HAP-1 (cell line): ENCODE measurements at regions not wholly inside any gene's neighbourhood (a gene's known extent, or its start where the extent isn't known, plus 50 kb on each side); places are given as distances from the start of the nearest gene placed in this dataset.
"Not testable (repeated sequence)": the region's sequence is repeated elsewhere in the genome, so short reads cannot be mapped to it uniquely, and the experiment has no call there.

Source experiments
- DNase-seq, 2 experiments: peaks; one replicate each; pipeline ENCODE4 v3.0.0-alpha.2; 2016 to 2020; ENCODE audit warnings: low spot score in 2 of 2
- H3K27me3 ChIP-seq: fragments of 250-450 bp; sonication (Bioruptor Pico); 2 replicates; pipeline ENCODE4 v1.5.1; 2020; ENCODE audit warnings: low read depth, mild to moderate bottlenecking, moderate library complexity
- H3K36me3 ChIP-seq: fragments of 250-450 bp; sonication (Bioruptor Pico); replicated peaks from 2 replicates; pipeline ENCODE4 v1.5.1; 2020; ENCODE audit warnings: mild to moderate bottlenecking
- H3K4me1 ChIP-seq: fragments of 250-450 bp; sonication (Bioruptor Pico); 2 replicates; pipeline ENCODE4 v1.5.1; 2020; ENCODE audit warnings: mild to moderate bottlenecking
- H3K4me3 ChIP-seq: fragments of 250-450 bp; sonication (Bioruptor Pico); 2 replicates; pipeline ENCODE4 v1.5.1; 2020; ENCODE audit warnings: mild to moderate bottlenecking, moderate library complexity
- H3K9me3 ChIP-seq: fragments of 250-450 bp; sonication (Bioruptor Pico); 2 replicates; pipeline ENCODE4 v1.5.1; 2020; ENCODE audit warnings: mild to moderate bottlenecking, moderate library complexity
- in situ Hi-C: fragments of 300-500 bp; cut with MboI; formaldehyde crosslinking; loops from 3 replicates; pipeline ENCODE4 v1.14.3; 2020; ENCODE audit warnings: low sequenced_read_pairs, inconsistent platforms, mixed read lengths

GRCh38 chr1:87398641-87399040 is 70.0 kb downstream of the LMO4 start:
- in situ Hi-C loops = no loop called here
- Histone ChIP-seq H3K27me3 (peaks cover 2% of the 10 kb centered on the region; the same call in 1 of the 2 replicates), H3K4me3 (no peak overlapping the region), H3K9me3 (no peaks in the 10 kb centered on the region), H3K36me3 (no peaks in the 10 kb centered on the region), H3K4me1 (peaks cover 2% of the 10 kb centered on the region)
- no peak for DNase-seq

GRCh38 chr1:87399264-87399663 is 70.6 kb downstream of the LMO4 start:
- H3K9me3 ChIP-seq = no peaks in the 10 kb centered on the region
- in situ Hi-C loops = no loop called here
- H3K27me3 ChIP-seq = peaks cover 2% of the 10 kb centered on the region; the same call in 1 of the 2 replicates
- DNase-seq = no peak
- no peaks in the 10 kb centered on the region for H3K36me3 ChIP-seq
- H3K4me3 ChIP-seq = no peak overlapping the region
- H3K4me1 ChIP-seq = no peaks in the 10 kb centered on the region

GRCh38 chr1:87399701-87400100 is 71.0 kb downstream of the LMO4 start:
- Histone ChIP-seq H3K4me3 (no peak overlapping the region), H3K4me1 (no peaks in the 10 kb centered on the region), H3K27me3 (peaks cover 2% of the 10 kb centered on the region; the same call in 1 of the 2 replicates), H3K9me3 (no peaks in the 10 kb centered on the region), H3K36me3 (no peaks in the 10 kb centered on the region)
- in situ Hi-C loops = no loop called here
- no peak for DNase-seq

- no peaks in the 10 kb centered on the region for H3K36me3 ChIP-seq
- in situ Hi-C loops = no loop called here
- no peak overlapping the region for H3K4me3 ChIP-seq
- no peak for DNase-seq
- H3K9me3 ChIP-seq = no peaks in the 10 kb centered on the region
- H3K4me1 ChIP-seq = no peaks in the 10 kb centered on the region
- no peaks in the 10 kb centered on the region; the same call in 1 of the 2 replicates for H3K27me3 ChIP-seq
Measured at GRCh38 chr1:87400813-87401212, 72.1 kb downstream of the LMO4 start.

- Histone ChIP-seq H3K4me3 (no peak overlapping the region), H3K27me3 (no peaks in the 10 kb centered on the region; the same call in 1 of the 2 replicates), H3K9me3 (no peaks in the 10 kb centered on the region), H3K4me1 (no peaks in the 10 kb centered on the region), H3K36me3 (no peaks in the 10 kb centered on the region)
- no peak for DNase-seq
- in situ Hi-C loops = no loop called here
Measured at GRCh38 chr1:87402241-87403002, 73.7 kb downstream of the LMO4 start.

GRCh38 chr1:87403061-87403820 is 74.6 kb downstream of the LMO4 start:
- Histone ChIP-seq H3K27me3 (no peaks in the 10 kb centered on the region), H3K4me1 (no peaks in the 10 kb centered on the region), H3K4me3 (no peak overlapping the region), H3K9me3 (no peaks in the 10 kb centered on the region), H3K36me3 (no peaks in the 10 kb centered on the region)
- no peak for DNase-seq
- in situ Hi-C loops = no loop called here

- Histone ChIP-seq H3K9me3 (no peaks in the 10 kb centered on the region), H3K36me3 (no peaks in the 10 kb centered on the region), H3K27me3 (no peaks in the 10 kb centered on the region), H3K4me1 (no peaks in the 10 kb centered on the region), H3K4me3 (no peak overlapping the region)
- DNase-seq = no peak
- in situ Hi-C loops = no loop called here
Measured at GRCh38 chr1:87404296-87404695, 75.6 kb downstream of the LMO4 start.

- Histone ChIP-seq H3K4me1 (no peaks in the 10 kb centered on the region), H3K4me3 (no peak overlapping the region), H3K27me3 (no peaks in the 10 kb centered on the region), H3K9me3 (no peaks in the 10 kb centered on the region), H3K36me3 (no peaks in the 10 kb centered on the region)
- no peak for DNase-seq
- in situ Hi-C loops = no loop called here
Measured at GRCh38 chr1:87408665-87409248, 80.1 kb downstream of the LMO4 start.

GRCh38 chr1:87410776-87411480 is 82.2 kb downstream of the LMO4 start:
- no peaks in the 10 kb centered on the region for H3K9me3 ChIP-seq
- no peaks in the 10 kb centered on the region for H3K4me1 ChIP-seq
- H3K4me3 ChIP-seq = no peak overlapping the region
- in situ Hi-C loops = no loop called here
- no peaks in the 10 kb centered on the region for H3K36me3 ChIP-seq
- H3K27me3 ChIP-seq = no peaks in the 10 kb centered on the region
- peak in 1 of 2 experiments; percentile 28 for DNase-seq

- H3K9me3 ChIP-seq, H3K36me3 ChIP-seq, DNase-seq, H3K4me3 ChIP-seq, in situ Hi-C loops, H3K27me3 ChIP-seq, H3K4me1 ChIP-seq: not testable (repeated sequence)
Measured at GRCh38 chr1:87413846-87414245, 85.2 kb downstream of the LMO4 start.

- Histone ChIP-seq H3K4me3 (no peak overlapping the region), H3K4me1 (no peaks in the 10 kb centered on the region), H3K27me3 (no peaks in the 10 kb centered on the region), H3K36me3 (no peaks in the 10 kb centered on the region), H3K9me3 (no peaks in the 10 kb centered on the region)
- DNase-seq = no peak
- in situ Hi-C loops = no loop called here
Measured at GRCh38 chr1:87418048-87418447, 89.4 kb downstream of the LMO4 start.

- Histone ChIP-seq H3K36me3 (no peaks in the 10 kb centered on the region), H3K9me3 (no peaks in the 10 kb centered on the region), H3K4me1 (no peaks in the 10 kb centered on the region), H3K27me3 (no peaks in the 10 kb centered on the region), H3K4me3 (no peak overlapping the region)
- in situ Hi-C loops = no loop called here
- no peak for DNase-seq
Measured at GRCh38 chr1:87421809-87422208, 93.1 kb downstream of the LMO4 start.

- peaks cover 17% of the 10 kb centered on the region for H3K4me1 ChIP-seq
- in situ Hi-C loops = no loop called here
- H3K4me3 ChIP-seq = no peak overlapping the region
- DNase-seq = no peak
- H3K9me3 ChIP-seq = no peaks in the 10 kb centered on the region
- H3K36me3 ChIP-seq = no peaks in the 10 kb centered on the region
- no peaks in the 10 kb centered on the region for H3K27me3 ChIP-seq
Measured at GRCh38 chr1:87424541-87424940, 95.9 kb downstream of the LMO4 start.
